Prostate gland (tissue), 2 donors: ENCODE measurements at regions not wholly inside any gene's neighbourhood (a gene's known extent, or its start where the extent isn't known, plus 50 kb on each side); places are given as distances from the start of the nearest gene placed in this dataset.

Experiments
- CTCF ChIP-seq, 4 experiments: fragments of 200-600 bp in 2 of 4; fragments of 450-650 bp in 2 of 4; sonication (generic) in 2 of 4; IDR thresholded peaks; 1 replicate in 3 of 4; 2 replicates in 1 of 4; pipeline ENCODE4 v1.5.1; 2016 to 2019; ENCODE audit warnings: antibody characterized with exemption in 4 of 4, mild to moderate bottlenecking in 2 of 4, moderate library complexity in 2 of 4
- POLR2A ChIP-seq: fragments of 450-650 bp; IDR thresholded peaks from one replicate; pipeline ENCODE4 v1.6.1; 2016; ENCODE audit warnings: antibody characterized with exemption, mild to moderate bottlenecking

- TF ChIP-seq CTCF (IDR thresholded peaks at IDR 0.05) (no peak), POLR2A (no peak)
These were observed 824.0 kb downstream of the UQCRFS1 start for GRCh38 chr19:28388988-28389387.
